ENCODE measurements at regions not wholly inside any gene's neighbourhood (a gene's known extent, or its start where the extent isn't known, plus 50 kb on each side); places are given as distances from the start of the nearest gene placed in this dataset.

DNA sequence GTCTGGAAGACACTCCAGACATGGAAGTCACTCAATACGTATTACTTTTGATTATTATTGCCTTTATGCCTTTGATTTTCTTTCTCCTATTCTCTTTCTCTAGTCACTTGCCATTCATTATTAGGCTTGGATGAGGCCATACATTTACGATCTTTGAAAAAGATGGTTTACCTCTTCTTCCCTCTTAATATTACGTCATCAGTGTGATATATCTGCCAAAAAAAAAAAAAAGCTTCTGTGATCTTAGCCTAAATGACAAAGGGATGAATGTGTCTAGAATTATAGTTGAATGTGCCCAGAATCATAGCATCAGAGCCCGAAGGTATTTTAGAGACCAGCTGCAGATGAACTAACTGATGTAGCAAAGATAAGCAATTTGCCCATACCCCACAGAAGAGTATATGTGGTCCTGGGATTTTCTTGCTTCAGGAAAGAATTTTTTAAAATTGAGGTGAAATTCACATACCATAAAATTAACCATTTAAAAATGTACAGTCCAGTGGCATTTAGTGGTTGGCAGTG, 73.9 kb downstream of the HHEX start:
- ATAC-seq (replicated peaks in 6 of 8): no peak
- no peak overlapping the region for H3K27ac ChIP-seq
- no peaks in the 10 kb centered on the region for H3K4me1 ChIP-seq (replicated peaks in 1 of 2)
- H3K4me3 ChIP-seq: no peak overlapping the region
- WGBS, 10 experiments: 54 to 100% (median 92%) methylated on average over 1 to 4 of the region's 4 CpGs
- in situ Hi-C loops (cut with MboI; ENCODE audit: low pct_unique_long_range_greater_than_20kb in 2 of 9, low sequenced_read_pairs in 9 of 9, unreplicated experiment in 9 of 9): no loop called here

DNA sequence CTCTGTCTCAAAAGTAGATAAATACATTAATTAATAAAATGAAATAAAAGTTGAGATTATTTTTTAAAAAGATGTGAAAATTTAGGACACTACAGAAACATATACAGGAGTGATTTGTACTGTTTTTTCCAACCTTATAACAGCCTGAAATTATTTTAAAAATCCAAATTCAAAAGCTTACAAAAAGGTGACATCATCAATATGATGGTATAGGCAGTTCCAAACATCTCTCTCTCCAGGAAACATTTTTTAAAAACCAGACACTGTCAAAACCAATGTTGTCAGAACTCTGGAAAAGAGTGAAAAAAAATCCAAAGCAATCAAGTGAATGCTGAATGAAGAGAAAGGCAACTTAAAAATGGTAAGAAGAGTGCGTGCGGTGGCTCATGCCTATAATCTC, 76.7 kb downstream of the HHEX start:
- Histone ChIP-seq H3K4me3 (no peak overlapping the region), H3K4me1 (replicated peaks in 1 of 2) (no peaks in the 10 kb centered on the region), H3K27ac (no peak overlapping the region)
- in situ Hi-C loops (cut with MboI; ENCODE audit: low pct_unique_long_range_greater_than_20kb in 2 of 9, low sequenced_read_pairs in 9 of 9, unreplicated experiment in 9 of 9): no loop called here
- ATAC-seq (replicated peaks in 6 of 8): no peak
- WGBS, 10 experiments: 71 to 100% (median 94%) methylated on average over 2 of the region's 2 CpGs; no CpG with 5 or more reads in 4 of the 10 experiments

DNA sequence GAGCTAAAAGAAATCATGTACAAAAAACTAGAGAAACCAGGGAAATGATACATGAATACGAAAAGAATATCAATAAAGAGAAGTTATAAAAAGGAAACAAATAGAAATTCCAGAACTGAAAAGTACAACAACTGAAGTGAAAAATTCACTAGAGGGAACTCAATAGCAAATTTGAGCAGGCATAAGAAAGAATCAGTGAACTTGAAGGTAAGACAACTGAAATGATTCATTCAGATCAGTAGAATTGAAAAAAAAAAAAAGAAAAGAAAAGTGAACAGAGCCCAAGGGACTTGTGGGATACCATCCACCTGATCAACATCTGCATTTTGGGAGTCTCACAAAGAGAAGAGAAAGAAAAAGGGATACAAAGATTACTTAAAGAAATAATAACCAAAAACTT, 78.3 kb downstream of the HHEX start:
- in situ Hi-C loops (cut with MboI; ENCODE audit: low pct_unique_long_range_greater_than_20kb in 2 of 9, low sequenced_read_pairs in 9 of 9, unreplicated experiment in 9 of 9): no loop called here
- WGBS, 10 experiments: 2 to 85% (median 70%) methylated on average over 1 of the region's 1 CpG; no CpG with 5 or more reads in 1 of the 10 experiments
- Histone ChIP-seq H3K27ac (no peak overlapping the region), H3K4me3 (no peak overlapping the region), H3K4me1 (replicated peaks in 1 of 2) (no peaks in the 10 kb centered on the region)
- no peak for ATAC-seq (replicated peaks in 6 of 8)

DNA sequence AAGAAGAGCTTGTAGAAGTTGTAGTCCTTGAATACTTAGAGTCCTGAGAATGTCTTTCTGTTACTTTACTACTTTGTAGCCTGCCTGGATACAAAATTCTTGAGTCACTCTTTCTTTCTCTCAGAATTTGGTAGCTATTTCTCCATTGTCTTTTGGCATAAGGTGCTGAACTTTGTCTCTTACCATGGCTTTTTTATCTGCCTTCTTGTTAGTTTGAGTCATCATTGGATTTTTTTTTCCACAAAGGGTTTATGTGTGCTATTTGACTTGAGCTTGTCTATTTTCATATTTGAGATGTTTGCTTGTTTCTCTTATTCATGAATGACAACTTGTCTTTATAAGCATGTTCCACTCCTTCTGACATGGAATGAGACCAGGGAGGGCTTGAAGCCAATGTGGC, 74.5 kb upstream of the EXOC6 start:
- in situ Hi-C loops (cut with MboI; ENCODE audit: low pct_unique_long_range_greater_than_20kb in 2 of 9, low sequenced_read_pairs in 9 of 9, unreplicated experiment in 9 of 9): no loop called here
- no peaks in the 10 kb centered on the region for H3K4me1 ChIP-seq (replicated peaks in 1 of 2)
- H3K4me3 ChIP-seq: no peak overlapping the region
- H3K27ac ChIP-seq: no peak overlapping the region
- no peak for ATAC-seq (replicated peaks in 6 of 8)

DNA sequence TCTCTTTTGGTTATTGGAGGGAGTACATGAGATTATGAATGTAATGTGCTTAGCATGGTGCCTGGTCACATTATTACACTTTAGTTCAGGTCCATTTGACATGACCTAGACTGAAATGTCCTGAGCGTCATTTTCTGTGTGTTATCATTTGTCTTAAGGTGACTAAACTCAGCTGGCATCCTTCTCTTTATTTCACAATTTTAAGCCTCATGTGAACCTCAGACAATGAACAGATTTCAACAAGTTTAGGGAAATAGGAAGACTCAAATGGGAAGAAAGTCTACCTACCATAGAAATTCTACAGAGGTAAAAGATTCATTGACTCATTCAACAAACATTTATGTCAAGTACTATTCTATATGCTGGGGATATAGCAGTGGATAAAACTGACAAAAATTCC, 70.2 kb upstream of the EXOC6 start:
- in situ Hi-C loops (cut with MboI; ENCODE audit: low pct_unique_long_range_greater_than_20kb in 2 of 9, low sequenced_read_pairs in 9 of 9, unreplicated experiment in 9 of 9): no loop called here
- Histone ChIP-seq H3K4me3 (no peak overlapping the region), H3K4me1 (replicated peaks in 1 of 2) (no peaks in the 10 kb centered on the region), H3K27ac (no peak overlapping the region)
- WGBS, 10 experiments: 22 to 100% (median 68%) methylated on average over 1 of the region's 1 CpG; no CpG with 5 or more reads in 2 of the 10 experiments
- ATAC-seq (replicated peaks in 6 of 8): no peak

DNA sequence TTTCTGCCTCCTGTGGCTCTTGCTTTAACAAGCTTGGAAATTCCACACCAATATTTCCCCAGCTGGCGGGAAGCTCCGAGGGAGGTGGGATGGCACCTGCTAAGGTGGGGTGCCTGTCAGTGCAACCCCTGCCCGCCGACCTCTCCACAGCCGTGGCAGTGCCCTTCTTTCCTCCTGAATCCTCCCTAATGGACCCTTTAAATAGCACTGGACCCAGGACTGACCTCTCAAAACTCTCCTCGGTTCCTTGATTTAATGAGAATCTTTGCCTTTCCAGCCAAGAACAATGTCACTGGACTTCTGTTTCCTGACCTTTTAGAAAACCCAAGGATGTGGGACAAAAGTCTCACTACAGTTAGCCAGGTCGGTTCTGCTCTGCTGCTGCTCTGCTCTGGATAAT, 63.2 kb upstream of the EXOC6 start:
- Histone ChIP-seq H3K4me3 (no peak overlapping the region), H3K27ac (no peak overlapping the region), H3K4me1 (replicated peaks in 1 of 2) (no peaks in the 10 kb centered on the region)
- 0 to 86% (median 33%) methylated on average over 1 to 6 of the region's 7 CpGs; no CpG with 5 or more reads in 2 of the 10 experiments for WGBS, 10 experiments
- no peak for ATAC-seq (replicated peaks in 6 of 8)
- in situ Hi-C loops (cut with MboI; ENCODE audit: low pct_unique_long_range_greater_than_20kb in 2 of 9, low sequenced_read_pairs in 9 of 9, unreplicated experiment in 9 of 9): no loop called here

DNA sequence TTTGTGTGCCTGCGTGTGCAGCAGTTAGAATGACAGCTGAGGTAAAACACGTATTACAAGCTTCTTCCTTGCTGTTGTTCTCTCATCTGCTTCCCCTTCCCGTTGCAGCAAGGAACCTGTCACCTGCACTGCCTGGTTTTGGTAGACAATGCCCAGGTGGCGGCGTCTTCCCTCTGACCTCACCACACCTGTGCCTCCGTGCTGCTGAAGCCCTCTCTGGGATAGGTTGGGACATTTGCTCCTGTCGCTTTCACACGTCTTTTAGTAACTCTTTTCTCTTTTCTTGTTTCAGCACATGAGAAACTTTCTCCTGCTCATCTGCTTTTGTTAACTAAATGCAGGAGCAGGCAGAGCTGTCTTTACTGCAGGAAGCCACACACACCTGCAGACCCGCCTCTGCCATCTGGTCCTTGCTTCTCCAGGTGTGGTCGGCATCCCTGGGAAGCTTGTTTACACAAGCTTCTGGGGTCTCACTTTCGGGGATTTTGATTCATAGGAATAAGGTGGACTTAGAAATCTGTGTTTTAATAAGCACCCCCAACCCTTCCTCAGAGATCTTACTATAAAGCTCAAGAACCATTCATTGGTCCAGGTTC, 60.7 kb upstream of the EXOC6 start:
- ATAC-seq (replicated peaks in 6 of 8): no peak
- Histone ChIP-seq H3K27ac (no peak overlapping the region), H3K4me1 (replicated peaks in 1 of 2) (no peaks in the 10 kb centered on the region), H3K4me3 (no peak overlapping the region)
- 0 to 92% (median 52%) methylated on average over 1 to 9 of the region's 11 CpGs for WGBS, 10 experiments
- in situ Hi-C loops (cut with MboI; ENCODE audit: low pct_unique_long_range_greater_than_20kb in 2 of 9, low sequenced_read_pairs in 9 of 9, unreplicated experiment in 9 of 9): no loop called here

DNA sequence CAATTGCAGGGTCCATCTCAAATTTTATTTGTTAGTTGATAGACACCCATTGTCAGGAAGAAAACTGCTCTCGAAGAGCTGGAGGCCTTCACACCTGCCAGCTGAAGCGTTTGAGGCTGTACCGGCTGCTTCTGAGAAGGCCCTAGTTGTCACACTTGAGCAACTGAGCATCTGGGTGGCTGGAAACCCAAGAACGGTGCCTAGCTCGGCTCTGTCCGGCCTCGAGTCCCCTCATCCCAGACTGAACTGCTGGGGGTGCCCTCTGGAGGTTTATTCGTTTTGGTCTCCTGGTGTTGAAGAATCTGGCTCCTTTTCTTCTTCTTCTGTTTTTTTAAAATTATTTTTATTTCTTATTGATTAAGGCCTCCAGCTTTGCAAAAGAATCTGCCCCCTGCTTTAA, 59.3 kb upstream of the EXOC6 start:
- Histone ChIP-seq H3K27ac (no peak overlapping the region), H3K4me1 (replicated peaks in 1 of 2) (no peaks in the 10 kb centered on the region), H3K4me3 (no peak overlapping the region)
- WGBS, 10 experiments: 20 to 100% (median 87%) methylated on average over 1 to 6 of the region's 8 CpGs; no CpG with 5 or more reads in 2 of the 10 experiments
- in situ Hi-C loops (cut with MboI; ENCODE audit: low pct_unique_long_range_greater_than_20kb in 2 of 9, low sequenced_read_pairs in 9 of 9, unreplicated experiment in 9 of 9): no loop called here
- ATAC-seq (replicated peaks in 6 of 8): no peak

DNA sequence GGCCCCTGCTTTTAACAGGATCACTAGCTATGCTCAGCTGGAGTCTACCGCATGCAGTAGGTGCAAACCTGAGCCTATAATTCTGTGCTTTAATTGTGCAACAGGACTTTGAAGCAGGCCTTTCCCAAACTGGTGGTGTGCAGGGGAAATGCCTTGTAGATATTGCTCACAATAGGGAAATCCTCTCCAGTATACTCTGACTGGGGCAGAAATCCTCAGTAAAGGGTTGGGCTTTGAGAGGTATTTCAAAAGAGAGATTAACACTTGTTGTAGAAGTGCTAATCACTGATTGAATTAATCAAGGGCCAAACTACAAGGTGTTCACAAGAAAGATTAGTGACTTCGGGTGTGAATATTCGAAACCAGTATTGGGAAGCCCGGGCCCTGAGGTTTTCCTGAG, 58.5 kb upstream of the EXOC6 start:
- ATAC-seq (replicated peaks in 6 of 8): no peak
- Histone ChIP-seq H3K27ac (no peak overlapping the region), H3K4me1 (replicated peaks in 1 of 2) (no peaks in the 10 kb centered on the region), H3K4me3 (no peak overlapping the region)
- in situ Hi-C loops (cut with MboI; ENCODE audit: low pct_unique_long_range_greater_than_20kb in 2 of 9, low sequenced_read_pairs in 9 of 9, unreplicated experiment in 9 of 9): no loop called here
- WGBS, 10 experiments: 10 to 86% (median 55%) methylated on average over 2 to 4 of the region's 4 CpGs; no CpG with 5 or more reads in 2 of the 10 experiments

DNA sequence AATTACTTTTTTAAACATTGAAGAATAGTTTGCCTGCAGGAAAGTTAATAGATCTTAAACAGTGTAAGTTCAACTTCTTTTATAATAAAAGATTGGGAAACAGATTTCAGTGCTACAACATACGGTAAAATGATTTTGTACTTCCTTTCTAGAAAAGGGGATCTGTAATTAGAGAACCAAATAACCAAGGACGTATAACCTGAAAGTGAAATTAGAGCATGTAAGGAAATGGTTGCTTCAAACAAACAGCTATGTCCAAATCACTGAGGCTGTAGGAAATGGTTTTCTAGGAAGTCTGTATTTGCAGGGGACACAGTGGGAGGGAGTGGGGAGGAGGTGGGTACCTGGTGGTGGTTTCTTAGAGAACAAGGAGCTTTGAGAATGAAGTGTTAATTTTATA, 57.9 kb upstream of the EXOC6 start:
- Histone ChIP-seq H3K4me3 (no peak overlapping the region), H3K4me1 (replicated peaks in 1 of 2) (no peaks in the 10 kb centered on the region), H3K27ac (no peak overlapping the region)
- in situ Hi-C loops (cut with MboI; ENCODE audit: low pct_unique_long_range_greater_than_20kb in 2 of 9, low sequenced_read_pairs in 9 of 9, unreplicated experiment in 9 of 9): no loop called here
- ATAC-seq (replicated peaks in 6 of 8): no peak
- WGBS, 10 experiments: 36 to 100% (median 89%) methylated on average over 1 to 2 of the region's 2 CpGs

DNA sequence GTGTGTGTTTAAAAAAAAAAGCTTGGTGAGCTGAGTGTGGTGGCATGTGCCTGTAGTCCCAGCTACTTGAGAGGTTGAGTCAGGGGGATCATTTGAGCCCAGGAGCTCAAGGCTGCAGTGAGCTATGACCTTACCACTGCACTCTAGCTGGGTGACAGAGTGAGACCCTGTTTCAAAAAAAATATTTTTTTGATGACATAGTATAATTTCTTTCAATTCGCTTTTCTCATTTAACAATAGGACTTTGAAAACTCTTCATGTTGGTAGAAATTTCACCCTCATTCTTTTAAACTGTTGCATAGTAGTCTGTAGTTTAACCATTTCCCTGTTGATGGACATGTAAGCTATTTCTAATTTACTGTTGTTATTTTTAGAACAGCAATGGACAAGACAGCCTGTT, 55.7 kb upstream of the EXOC6 start:
- WGBS, 10 experiments: 0 to 100% (median 88%) methylated on average over 1 of the region's 1 CpG; no CpG with 5 or more reads in 3 of the 10 experiments
- no peak overlapping the region for H3K27ac ChIP-seq
- in situ Hi-C loops (cut with MboI; ENCODE audit: low pct_unique_long_range_greater_than_20kb in 2 of 9, low sequenced_read_pairs in 9 of 9, unreplicated experiment in 9 of 9): no loop called here
- ATAC-seq (replicated peaks in 6 of 8): no peak
- H3K4me1 ChIP-seq (replicated peaks in 1 of 2): no peaks in the 10 kb centered on the region
- no peak overlapping the region for H3K4me3 ChIP-seq

Measured in motor neuron (in vitro differentiated cells).